GM21528 (cell line): ENCODE measurements at regions not wholly inside any gene's neighbourhood (a gene's known extent, or its start where the extent isn't known, plus 50 kb on each side); places are given as distances from the start of the nearest gene placed in this dataset.
"Not testable (repeated sequence)": the region's sequence is repeated elsewhere in the genome, so short reads cannot be mapped to it uniquely, and the experiment has no call there.

Experiments
- ATAC-seq: cut with Tn5 transposase; IDR thresholded peaks from one replicate; pipeline ENCODE4 v1.9.1; 2021; ENCODE audit warnings: mild to moderate bottlenecking, moderate library complexity; ENCODE audit not compliant: unreplicated experiment, low FRiP score

DNA sequence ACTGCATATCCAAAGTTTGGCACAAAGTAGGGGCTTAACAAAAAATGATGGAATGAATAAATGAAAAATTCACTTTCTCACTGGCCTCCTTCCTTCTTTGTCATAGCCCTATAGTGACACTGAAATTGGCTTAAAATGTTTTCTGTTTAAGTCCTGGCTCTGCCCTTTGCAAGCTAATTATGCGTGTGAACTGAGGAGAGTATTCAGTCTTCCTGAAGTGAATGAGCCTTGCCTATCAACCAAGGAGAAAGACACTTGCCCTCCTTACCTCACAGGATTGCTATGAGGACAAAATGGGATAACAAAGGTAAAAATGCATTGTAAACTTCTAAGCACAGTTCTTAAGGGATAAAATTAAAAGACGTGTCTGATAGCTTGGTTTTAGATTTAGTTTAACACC, 729.8 kb upstream of the ANO3 start:
- ATAC-seq, result no peak

DNA sequence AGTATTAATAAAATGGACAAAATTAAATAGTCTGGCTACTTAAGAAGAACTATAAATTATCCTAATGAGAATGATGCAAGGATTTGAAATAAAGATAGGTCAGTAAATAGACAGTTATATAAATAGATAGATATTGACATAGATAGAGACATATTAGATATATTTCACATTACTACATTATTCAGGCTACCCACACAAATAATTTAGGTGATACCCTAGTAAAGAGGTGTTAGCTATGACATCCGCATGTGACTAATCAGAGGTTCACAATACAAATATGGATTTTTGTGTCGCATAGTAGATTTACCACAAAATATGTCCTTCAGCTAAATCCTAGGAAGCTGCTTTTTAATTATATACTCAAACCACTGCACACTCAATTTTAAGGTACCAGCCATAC, 729.0 kb upstream of the ANO3 start:
- no peak for ATAC-seq

DNA sequence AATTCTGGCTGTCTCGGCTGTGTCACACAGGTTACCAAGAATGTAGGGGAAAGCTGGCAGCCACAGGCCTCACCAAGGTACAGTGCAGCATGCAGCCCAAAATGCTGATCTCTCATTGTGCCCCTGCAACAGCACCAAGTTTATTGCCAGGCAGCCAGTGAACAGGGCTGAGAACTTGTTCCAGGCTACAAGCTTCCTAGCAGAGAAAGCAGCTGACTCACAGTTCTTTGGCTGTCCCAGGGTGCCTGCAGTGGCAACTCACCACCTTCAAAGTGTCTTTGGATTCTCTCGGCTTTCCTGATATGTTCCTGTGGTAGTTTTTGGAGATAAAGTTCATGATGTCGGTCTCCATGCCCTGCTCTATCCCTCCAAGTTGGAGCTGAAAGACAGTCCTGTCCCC, 719.1 kb upstream of the ANO3 start:
- no peak for ATAC-seq

- ATAC-seq, result no peak
These were observed 718.5 kb upstream of the ANO3 start for GRCh38 chr11:25613451-25613850.

DNA sequence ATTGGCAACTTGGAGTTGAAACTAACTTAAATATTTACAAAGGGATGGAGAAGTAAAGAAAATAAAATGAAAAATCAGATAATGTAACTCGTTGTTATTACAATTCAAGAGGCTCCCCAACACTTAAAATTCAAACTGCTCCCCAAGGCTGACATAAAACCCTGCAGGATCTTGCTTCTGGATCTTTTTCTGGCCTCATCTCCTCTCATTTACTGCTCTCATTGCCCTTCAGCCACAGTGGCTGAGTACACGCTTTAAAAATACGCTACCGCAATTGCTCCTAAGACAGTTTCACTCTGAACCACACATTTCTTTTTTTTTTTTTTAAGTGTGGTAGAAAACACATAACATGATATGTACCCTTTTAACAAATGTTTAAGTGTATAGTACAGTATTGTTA, 718.1 kb upstream of the ANO3 start:
- ATAC-seq, result no peak

DNA sequence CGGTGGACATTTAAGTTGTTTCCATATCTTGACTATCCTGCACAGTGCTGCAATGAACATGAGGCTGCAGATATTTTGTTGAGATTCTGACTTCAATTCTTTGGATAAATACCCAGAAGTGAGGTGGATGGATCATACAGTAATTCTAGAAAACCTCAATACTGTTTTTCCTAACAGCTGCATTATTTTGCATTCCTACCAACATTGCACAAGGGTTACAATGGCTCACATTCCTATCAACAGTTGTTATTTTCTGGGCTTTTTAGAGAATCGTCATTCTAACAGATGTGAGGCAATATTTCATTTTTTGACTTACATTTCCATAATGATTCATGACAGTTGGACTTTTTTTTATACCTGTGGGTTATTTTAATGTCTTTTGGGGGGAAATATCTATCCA, 716.9 kb upstream of the ANO3 start:
- no peak for ATAC-seq

DNA sequence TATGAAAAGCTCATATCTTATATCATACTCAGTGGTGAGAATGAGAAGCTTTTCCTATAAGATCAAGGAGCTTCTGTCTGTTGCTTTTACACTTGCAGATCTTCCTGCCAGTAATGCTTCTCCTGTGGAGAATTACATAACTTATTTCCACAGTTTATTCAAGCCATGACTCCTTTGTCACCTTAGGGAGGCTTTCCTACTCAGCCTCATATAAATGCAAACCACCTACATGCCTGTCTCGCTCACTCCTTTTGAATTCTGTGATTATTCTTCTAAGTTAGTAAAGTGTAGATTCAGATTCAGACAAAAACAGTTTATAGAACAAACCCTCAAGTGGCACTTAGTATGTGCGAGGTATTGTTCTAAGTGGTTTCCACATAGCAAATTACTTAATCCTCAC, 716.1 kb upstream of the ANO3 start:
- no peak for ATAC-seq

- no peak for ATAC-seq
These were observed 706.8 kb upstream of the ANO3 start for GRCh38 chr11:25625094-25625493.

GRCh38 chr11:25628030-25628429, 703.9 kb upstream of the ANO3 start:
- ATAC-seq, result no peak

- ATAC-seq, result no peak
These were observed 698.7 kb upstream of the ANO3 start for GRCh38 chr11:25633230-25633629.

GRCh38 chr11:25649220-25649619, 682.7 kb upstream of the ANO3 start:
- ATAC-seq, result not testable (repeated sequence)

GRCh38 chr11:25650319-25650718, 681.6 kb upstream of the ANO3 start:
- ATAC-seq, result no peak

DNA sequence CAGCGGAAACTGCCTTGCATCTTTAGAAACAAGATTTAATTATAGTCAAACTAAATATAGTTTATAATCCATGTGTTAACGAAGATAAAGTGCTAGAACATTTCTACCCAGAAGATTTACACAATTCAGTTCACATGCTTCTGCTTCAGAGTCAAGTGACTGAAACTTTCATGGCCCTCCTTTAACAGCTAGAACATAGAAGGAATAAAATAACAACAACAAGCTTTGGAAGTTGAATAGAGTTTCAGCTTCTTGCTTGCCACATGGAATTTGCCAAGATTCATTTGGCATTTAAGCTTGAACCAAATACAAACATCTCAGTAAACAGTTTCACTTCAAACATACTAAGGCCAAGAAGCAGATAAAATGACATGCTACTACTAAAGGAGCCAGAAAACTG, 676.3 kb upstream of the ANO3 start:
- ATAC-seq, result no peak

- ATAC-seq, result no peak
These were observed 673.0 kb upstream of the ANO3 start for GRCh38 chr11:25658916-25659315.

- ATAC-seq, result no peak
These were observed 672.2 kb upstream of the ANO3 start for GRCh38 chr11:25659706-25660105.

GRCh38 chr11:25667871-25668270, 664.1 kb upstream of the ANO3 start:
- ATAC-seq, result no peak

DNA sequence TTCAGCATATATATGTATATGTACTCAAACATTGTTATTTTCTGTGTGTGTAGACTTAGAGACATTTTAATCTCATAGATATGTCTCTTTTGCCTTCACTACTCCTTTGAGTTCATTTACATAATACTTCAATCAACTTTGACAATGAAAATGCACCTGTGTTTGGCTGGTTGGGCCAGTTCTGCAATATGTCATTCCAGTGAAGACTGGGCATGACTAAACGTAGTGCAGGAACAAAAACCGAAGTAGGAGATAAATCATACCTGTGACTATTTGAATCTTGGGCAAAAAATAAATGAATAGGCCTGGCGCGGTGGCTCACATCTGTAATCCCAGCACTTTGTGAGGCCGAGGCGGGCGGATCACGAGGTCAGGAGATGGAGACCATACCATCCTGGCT, 640.0 kb upstream of the ANO3 start:
- ATAC-seq, result no peak

DNA sequence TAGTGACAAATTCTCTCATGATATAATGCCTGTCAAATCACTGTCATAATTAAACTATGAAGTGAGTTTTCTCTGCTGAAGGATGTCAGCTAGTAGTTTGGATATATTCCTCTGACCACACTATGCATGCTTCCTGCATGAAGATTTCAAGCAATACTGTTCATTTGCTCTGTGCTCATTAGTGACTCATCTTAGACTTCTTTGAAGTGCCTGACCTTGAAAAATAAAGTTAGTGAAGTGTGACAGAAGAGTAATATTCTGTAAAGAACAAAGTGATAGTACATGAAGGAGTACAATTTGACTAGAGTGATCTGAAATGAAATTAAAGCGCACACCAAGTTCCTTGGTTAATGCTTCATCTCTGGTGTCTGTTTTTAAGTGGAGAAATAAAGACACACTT, 629.5 kb upstream of the ANO3 start:
- no peak for ATAC-seq

DNA sequence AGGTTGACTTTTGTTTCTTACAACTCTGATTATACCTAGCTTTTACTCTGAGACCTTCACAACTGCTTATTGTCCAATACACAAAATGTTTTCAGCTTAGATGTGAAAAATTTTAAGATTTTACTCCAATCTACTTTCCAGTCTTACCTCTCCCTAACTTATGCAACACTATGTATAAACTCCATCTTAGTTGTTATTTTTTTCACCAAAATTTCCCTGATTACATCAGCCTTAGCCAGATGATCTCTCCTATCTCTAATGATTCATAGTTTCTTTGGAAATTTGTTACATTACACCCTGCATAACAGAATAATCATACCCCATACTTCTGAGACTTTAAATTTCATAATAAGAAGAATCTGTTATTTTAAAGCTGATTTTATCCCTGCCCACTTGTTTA, 621.0 kb upstream of the ANO3 start:
- no peak for ATAC-seq

GRCh38 chr11:25727944-25728343, 604.0 kb upstream of the ANO3 start:
- ATAC-seq, result no peak

DNA sequence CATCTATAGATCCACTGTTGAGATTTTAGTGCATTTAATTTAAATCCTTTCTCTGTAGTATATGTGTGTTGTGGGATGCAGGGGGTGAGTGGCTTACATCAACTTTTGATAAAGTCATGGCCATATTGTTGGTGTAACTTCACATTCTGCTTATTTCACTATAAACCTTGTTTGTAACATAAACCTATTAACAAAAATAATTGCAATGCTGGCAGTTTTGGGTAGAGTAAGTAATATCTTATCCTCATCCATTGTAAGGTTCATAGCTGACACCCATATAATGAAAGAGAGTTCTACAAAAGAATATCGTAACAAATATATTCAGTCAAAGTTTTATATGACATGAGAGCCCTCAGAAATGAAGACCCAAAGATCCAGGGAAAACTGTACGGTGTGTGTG, 601.7 kb upstream of the ANO3 start:
- ATAC-seq, result no peak

GRCh38 chr11:25733777-25734176, 598.2 kb upstream of the ANO3 start:
- ATAC-seq, result no peak

DNA sequence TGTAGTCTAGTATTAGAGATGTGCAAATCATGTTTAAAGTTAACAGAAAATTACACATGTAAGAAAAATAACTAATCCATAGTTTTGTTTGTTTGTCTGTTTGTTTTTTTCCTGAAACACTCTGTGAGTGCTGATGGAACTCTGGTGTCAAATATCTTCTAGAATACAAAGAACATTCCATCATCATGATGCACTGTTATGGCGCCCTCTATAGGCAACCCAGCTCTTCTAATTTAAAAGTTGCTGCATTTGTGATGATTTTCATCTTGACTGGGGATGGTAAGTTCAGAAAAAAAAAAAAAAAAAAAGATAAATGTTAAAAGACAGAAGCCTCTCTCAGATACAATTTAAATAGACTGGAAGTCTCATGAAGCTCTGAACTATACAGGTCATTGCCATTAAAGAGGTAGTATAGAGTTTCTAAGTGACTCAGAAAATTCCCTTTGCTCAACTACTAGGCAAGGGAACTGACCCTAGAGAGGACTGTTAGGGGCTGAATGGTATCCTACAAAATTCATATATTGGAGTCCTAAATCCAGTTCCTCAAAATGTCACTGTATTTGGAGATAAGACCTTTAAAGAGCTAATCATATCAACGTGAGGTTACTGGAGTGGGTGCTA, 597.2 kb upstream of the ANO3 start:
- ATAC-seq, result no peak
